Bone marrow (tissue), 2 donors: ENCODE measurements at regions not wholly inside any gene's neighbourhood (a gene's known extent, or its start where the extent isn't known, plus 50 kb on each side); places are given as distances from the start of the nearest gene placed in this dataset.

Experiments used
- DNase-seq, 2 donors: peaks; one replicate each; lab custom pipeline; 2025; lab: John Stamatoyannopoulos, UW

DNA sequence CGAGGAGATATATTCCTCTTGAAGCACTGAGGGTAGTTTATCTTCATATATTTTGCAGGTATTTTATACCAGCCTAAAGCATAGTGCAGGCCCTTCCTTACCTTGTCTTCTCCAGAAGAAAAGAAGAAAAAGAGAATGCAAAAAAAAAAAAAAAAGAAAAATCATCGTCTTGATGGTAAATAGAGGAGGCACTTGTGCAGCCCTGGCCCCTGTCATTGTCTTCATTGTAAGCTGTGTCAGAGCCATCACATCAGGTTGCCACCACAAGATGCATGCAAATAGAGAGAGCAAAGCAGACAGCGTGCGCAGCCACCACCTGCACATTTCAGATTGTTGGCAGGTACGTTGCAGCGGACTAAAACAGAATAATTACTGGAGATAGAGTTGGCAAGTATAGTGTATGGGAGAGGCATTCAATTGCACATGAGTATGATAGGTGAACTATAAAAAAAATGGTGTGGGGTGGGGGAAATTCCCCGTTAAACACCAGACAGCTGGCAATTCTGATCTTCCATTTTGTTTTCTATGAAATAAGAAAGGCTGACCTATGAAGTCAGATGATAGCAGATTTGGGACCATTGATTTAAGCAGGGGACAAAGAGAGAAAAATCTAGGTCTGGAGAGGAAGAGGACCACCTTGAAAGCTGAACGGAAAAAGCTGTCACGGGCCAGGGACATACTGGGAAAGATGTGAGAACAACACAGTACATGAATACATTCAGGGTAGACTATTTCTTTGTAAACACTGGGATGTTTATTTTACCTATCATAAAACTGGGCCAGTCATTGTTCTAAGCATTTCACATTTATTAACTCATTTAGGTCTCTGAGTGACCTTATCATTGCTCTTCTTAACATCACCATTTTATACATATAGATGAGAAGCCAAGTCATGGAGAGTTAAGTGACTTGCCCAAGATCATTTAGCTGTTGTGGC lies 306.3 kb upstream of the SP8 start:
- DNase-seq = no peak

GRCh38 chr7:21094589-21094988 lies 307.9 kb upstream of the SP8 start:
- no peak for DNase-seq

DNA sequence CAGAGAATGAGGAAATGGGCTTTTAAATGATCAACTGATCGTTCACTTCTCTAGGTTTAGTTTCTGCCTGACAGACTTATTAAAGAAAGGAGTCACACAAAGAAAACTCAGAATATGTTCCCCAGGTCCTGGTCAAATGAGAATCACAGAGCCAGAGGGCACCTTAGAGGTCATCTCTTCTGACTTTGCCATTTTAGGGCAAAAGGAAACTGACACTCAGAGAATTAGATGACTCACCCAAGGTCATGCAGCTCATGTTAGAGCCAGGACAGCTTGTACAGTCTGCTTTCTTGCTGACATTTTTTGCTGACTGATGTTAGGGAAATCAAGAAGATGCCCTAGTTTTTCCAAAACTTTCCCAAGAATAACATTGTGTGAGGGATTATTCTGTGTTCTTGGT lies 312.7 kb upstream of the SP8 start:
- no peak for DNase-seq

- no peak for DNase-seq
Observed at GRCh38 chr7:21099955-21100354, 313.3 kb upstream of the SP8 start.

- no peak for DNase-seq
Observed at GRCh38 chr7:21101541-21101940, 314.9 kb upstream of the SP8 start.

DNA sequence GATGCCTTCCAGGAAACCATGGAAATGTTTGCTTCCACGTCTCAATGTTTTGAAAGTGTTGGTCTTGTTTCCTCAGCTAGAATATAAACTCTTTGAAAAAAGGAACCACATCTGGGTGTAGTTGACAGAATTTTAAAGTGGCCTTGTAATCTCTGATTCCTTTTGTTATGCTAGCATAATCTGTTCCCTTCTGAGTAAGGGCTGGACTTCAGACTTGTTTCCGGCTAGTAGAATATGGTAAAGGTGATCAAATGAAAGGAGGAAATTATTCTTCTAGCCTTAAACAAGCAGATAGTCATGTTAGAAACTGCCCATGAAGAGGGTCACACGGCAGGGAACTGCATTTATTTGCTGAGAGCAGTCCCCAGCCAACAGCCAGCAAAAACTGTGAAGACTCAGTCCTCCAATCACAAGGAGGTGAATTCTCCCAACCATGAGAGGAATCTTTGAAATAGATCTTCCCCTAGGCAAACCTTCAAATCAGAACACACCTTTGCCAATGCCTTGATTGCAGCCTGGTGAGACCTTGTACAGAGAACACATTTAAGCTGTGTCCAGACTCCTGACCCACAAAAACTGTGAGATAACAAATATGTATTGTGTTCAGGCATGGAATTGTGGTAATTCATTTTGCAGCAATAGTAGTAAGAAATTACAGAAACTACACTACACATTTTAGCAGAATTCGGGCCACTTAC lies 316.9 kb upstream of the SP8 start:
- DNase-seq = no peak

DNA sequence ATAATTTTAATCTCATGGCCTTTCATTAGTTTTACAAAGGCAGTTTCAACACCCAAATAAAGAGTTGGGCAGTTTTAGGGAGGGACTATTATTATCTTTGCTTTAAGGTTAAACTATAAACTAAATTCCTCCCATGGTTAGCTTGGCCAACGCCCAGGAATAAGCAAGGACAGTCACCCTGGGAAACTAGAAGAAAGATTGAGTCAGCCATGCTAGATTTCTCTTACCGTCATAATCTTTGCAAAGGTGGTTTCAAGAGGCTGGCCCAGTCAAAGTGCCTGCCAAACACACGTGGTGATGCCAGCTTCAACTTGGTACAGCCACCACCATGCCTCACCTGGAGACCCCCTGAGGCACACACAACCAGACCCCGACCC lies 317.4 kb upstream of the SP8 start:
- DNase-seq = no peak

GRCh38 chr7:21106296-21106732 lies 319.6 kb upstream of the SP8 start:
- no peak for DNase-seq

DNA sequence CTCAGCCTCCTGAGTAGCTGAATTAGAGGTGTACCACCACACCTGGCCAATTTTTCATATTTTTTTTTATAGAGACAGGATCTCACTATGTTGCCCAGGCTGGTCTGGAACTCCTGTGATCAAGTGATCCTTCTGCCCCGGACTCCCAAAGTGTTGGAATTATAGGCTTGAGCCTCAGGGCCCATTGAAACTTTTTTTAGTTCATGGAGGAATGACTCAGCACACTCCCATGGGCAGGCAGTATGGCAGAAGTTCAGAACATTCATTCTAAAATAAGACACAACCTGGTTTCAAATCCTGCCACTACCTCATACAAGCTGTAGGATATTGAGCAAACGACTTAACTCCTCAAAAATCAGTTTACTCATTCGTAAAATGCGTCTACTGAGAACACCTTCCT lies 320.4 kb upstream of the SP8 start:
- no peak for DNase-seq

DNA sequence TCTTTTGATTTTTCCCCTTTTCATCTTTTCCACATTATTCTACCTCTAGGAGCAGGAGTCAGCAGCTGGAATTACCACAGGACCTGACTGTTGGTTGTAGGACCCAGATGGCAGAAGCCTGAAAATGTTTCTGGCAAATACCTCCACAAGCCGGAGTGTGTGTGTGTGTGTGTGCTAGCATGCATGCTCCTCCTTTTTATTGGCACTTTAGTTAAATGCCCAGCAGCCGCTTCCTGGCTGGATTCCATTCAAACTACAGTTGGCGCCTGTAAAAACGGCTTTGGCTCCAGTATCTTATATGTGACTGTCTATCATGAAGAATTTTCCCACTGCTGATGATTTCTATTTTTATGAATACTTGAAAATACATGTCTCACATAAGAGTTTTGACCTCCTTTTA lies 319.7 kb upstream of the SP4 start:
- no peak for DNase-seq

DNA sequence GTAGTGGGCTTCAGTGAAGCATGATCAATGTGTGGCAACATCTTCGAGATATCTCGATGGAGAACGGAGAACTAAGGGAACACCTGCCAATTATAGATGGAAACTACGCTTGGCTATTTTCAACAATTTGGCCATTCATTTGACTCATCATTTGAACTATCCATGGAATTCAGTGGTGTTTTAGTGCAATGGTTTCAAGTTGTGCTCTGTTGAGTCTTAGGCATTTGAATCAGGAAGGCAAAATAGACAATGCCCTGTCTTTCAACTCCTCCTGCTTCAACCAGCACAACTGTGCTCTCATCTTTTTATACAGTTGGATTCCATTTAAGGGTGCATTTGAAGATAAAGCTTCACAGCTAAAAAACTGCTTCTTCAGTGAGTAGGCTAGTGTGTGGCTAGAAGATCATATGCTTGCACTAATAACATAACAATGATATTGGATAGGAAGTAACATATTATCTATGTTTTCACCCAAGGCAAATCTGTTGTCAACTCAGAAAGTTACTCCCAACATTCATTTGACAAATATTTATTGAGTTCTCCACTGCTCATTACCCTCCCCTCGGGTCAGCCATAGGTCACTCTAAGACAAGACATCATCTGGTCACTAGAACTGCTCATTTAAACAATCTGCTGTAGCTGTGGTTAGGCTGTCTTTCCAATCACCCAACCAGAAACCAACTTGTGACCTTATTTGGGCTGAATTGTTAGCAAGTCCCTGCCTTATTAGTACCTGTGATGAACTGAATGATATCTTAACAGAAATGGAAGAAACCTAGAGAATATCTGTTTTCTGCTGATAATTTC lies 314.1 kb upstream of the SP4 start:
- DNase-seq = no peak

GRCh38 chr7:21123586-21123985 lies 304.3 kb upstream of the SP4 start:
- no peak for DNase-seq

GRCh38 chr7:21125297-21125696 lies 302.6 kb upstream of the SP4 start:
- no peak for DNase-seq

DNA sequence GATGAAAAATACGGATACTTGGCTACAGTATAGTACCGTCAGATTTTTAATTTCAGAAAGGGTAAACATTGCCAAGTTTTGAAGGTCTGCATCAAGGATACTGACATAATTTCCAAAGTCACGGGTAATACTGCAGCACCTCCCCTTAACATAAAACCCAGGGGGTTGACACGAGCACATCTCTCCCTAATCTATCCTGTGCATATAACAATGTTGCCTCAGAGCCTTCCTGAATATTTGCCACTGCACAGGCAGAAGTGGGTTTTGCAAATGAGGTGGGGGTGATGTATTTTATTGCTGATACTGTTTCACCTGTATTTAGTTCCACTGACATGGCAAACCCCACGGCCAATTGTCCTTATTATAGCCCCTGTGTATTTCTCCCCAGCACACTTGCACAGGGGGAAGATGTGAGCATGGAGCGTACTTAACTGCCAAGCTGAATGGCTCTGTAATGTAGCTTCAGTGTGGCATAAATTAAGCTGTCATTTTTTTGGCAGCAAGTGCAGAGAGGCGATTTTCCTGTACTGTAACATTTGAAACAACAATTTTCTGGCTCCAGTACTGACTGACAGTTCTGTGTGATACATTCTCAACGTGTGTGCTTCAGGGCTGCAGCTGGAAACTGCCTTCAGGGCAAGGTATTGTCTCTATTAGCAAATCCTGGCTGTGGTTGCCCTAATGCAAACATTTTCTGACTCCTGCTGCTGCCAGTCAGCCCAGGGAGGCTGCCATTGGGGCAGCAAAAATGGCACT lies 299.6 kb upstream of the SP4 start:
- DNase-seq = no peak

- DNase-seq = no peak
Observed at GRCh38 chr7:21131897-21132296, 296.0 kb upstream of the SP4 start.

DNA sequence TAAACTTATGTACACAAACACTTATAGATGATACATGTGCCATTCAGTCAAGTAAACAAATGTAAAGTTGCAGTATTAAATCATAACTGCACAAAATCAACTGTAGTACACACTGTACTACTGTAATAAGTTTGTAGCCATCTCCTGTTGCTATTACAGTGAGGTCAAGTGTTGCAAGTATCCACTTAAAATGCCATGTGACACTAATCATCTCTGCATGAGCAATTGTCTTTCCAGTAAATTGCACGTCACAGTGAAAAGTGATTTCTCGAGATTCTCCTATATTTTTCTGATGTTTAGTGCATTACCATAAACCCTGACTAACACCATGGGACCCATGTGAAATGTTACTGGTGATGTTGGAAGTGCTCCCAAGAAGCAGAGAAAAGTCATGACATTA lies 293.3 kb upstream of the SP4 start:
- DNase-seq = no peak

GRCh38 chr7:21135437-21135836 lies 292.4 kb upstream of the SP4 start:
- no peak for DNase-seq

DNA sequence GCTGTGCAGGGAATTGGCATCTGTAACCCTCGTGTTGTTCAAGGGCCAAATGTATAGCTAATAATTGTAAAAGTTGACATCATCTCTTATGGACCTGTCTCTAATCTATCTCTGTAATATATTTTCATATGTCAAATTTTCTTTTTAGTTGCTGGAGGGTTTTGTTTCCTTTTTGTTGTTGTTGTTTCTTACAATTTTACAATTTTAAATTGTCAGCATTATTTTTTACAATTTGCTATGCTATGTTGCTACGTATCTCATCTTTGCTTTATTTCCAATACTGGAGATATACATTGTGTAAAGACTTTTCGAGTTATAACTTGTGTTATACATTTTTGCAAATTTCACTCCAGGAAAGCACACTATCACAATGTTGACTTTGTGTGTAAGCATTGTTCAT lies 290.2 kb upstream of the SP4 start:
- no peak for DNase-seq

DNA sequence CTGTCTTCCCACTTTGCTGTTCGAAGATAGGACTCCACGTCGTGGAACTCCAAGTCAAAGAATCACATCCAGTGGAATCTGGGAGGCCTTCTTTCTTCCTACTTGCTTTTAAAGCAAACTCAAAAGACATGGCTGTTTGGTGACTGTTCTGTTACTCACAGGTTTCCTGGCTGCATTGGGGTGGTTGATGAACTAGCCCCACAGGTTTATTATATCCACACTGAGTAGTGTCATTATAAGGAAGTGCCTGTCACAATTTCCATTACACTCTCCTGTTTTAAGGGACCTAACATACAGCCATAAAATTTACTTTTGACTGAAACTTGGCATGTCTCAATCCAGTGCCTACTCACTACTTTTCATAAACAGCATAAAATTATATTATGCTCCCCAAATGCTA lies 287.3 kb upstream of the SP4 start:
- no peak for DNase-seq

- no peak for DNase-seq
Observed at GRCh38 chr7:21141476-21141875, 286.4 kb upstream of the SP4 start.

DNA sequence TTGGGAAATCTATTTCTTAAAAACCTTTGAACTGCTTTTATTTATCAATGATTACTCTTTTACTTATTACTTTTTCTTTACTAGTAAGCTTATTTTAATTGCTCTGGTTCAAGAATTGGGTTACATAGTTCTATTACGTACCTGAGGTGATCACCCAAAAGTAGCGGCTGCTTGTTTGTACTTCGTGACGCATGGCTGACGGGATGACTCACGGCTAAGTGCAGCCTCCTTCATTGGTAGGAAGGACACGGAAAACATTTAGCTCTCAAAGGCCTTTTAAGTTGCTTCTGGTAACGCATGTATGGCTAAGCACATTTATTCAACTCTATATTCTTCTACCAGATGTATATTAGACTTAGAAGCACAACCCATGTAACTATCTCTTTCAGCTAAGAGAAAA lies 285.8 kb upstream of the SP4 start:
- DNase-seq = no peak
